NCI-H2196 treated with DMSO at 0.1 percent for 48 hours (cell line): ENCODE measurements at regions not wholly inside any gene's neighbourhood (a gene's known extent, or its start where the extent isn't known, plus 50 kb on each side); places are given as distances from the start of the nearest gene placed in this dataset.

ENCODE experiments used
- DNase-seq: peaks from one replicate; lab custom pipeline; 2025; ENCODE audit not compliant: unreplicated experiment; lab: John Stamatoyannopoulos, UW

GRCh38 chr2:6647046-6647445 is 218.7 kb downstream of the CMPK2 start:
- DNase-seq: no peak

GRCh38 chr2:6648596-6649247 is 217.0 kb downstream of the CMPK2 start:
- DNase-seq: no peak

GRCh38 chr2:6650311-6650710 is 215.4 kb downstream of the CMPK2 start:
- DNase-seq: no peak

- DNase-seq: no peak
Measured at GRCh38 chr2:6652251-6652650, 213.5 kb downstream of the CMPK2 start.

- no peak for DNase-seq
Measured at GRCh38 chr2:6653281-6653750, 212.4 kb downstream of the CMPK2 start.

GRCh38 chr2:6654279-6654678 is 211.4 kb downstream of the CMPK2 start:
- DNase-seq: no peak

- no peak for DNase-seq
Measured at GRCh38 chr2:6656633-6657032, 209.1 kb downstream of the CMPK2 start.

- DNase-seq: no peak
Measured at GRCh38 chr2:6657136-6657535, 208.6 kb downstream of the CMPK2 start.

GRCh38 chr2:6657855-6658254 is 207.9 kb downstream of the CMPK2 start:
- no peak for DNase-seq

GRCh38 chr2:6664332-6665061 is 201.2 kb downstream of the CMPK2 start:
- no peak for DNase-seq

- DNase-seq: no peak
Measured at GRCh38 chr2:6665093-6666045, 200.3 kb downstream of the CMPK2 start.

GRCh38 chr2:6667326-6667725 is 198.4 kb downstream of the CMPK2 start:
- no peak for DNase-seq

GRCh38 chr2:6671913-6672312 is 193.8 kb downstream of the CMPK2 start:
- no peak for DNase-seq

GRCh38 chr2:6674381-6674780 is 191.3 kb downstream of the CMPK2 start:
- DNase-seq: no peak

- DNase-seq: no peak
Measured at GRCh38 chr2:6675791-6676190, 189.9 kb downstream of the CMPK2 start.

- no peak for DNase-seq
Measured at GRCh38 chr2:6676241-6676640, 189.5 kb downstream of the CMPK2 start.

- DNase-seq: no peak
Measured at GRCh38 chr2:6676776-6677175, 188.9 kb downstream of the CMPK2 start.

- DNase-seq: no peak
Measured at GRCh38 chr2:6679471-6679870, 186.2 kb downstream of the CMPK2 start.

- DNase-seq: no peak
Measured at GRCh38 chr2:6683516-6683915, 182.2 kb downstream of the CMPK2 start.

- DNase-seq: no peak
Measured at GRCh38 chr2:6685447-6685846, 180.3 kb downstream of the CMPK2 start.

- no peak for DNase-seq
Measured at GRCh38 chr2:6692056-6692455, 173.7 kb downstream of the CMPK2 start.

GRCh38 chr2:6692819-6693218 is 172.9 kb downstream of the CMPK2 start:
- DNase-seq: no peak
